ENCODE measurements at regions not wholly inside any gene's neighbourhood (a gene's known extent, or its start where the extent isn't known, plus 50 kb on each side); places are given as distances from the start of the nearest gene placed in this dataset.

DNA sequence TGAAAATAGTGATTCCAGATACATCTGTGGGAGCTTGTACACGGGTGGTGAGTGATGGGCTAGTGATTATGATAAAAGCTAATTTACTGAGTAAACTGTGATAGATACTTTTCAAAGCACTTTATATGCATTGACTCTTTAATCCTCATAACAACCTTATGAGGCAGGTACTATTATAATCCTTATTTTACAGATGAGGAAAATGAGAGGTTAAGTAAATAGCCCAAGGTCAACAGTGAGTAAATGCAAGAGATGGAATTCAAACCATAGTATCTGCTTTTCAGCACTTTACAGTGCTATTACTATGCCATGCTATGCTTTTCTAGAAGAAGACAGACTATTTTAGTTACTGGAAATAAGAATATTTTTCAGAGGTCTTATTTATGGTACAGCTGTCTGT, 320.9 kb upstream of the CITED2 start:
- Histone ChIP-seq H3K27ac (no peak overlapping the region), H3K36me3 (replicated peaks in 1 of 2) (no peaks in the 10 kb centered on the region), H3K9me3 (replicated peaks in 1 of 3) (no peaks in the 10 kb centered on the region), H3K4me3 (no peak overlapping the region), H3K27me3 (no peaks in the 10 kb centered on the region), H3K4me1 (replicated peaks in 1 of 2) (peaks cover 5 to 14% of the 10 kb centered on the region in 2 donors)
- WGBS, 4 donors, result 80 to 94% (median 89%) methylated on average over 1 of the region's 1 CpG
- no peak for DNase-seq
- intact Hi-C loops (cut with DNase I), result no loop called here
- TF ChIP-seq POLR2A (IDR thresholded peaks at IDR 0.05), result no peak

DNA sequence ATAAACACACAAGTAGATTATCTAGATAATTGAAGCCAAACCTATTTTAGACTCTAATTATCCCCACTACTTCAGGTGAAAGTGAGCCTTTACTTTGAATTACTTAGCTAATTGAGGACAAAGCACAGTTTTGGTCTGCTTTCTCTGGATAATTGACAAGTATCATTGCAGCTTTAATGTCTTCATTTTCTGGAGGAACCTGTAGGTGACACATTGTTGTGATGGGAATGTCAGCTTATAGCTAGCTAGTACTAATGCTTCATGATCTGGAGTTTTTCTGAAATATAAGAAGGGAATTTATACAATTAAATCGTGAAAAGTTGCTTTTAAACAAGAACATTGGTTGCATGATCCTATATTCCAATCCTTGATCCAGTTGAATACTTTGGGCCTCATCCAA, 319.3 kb upstream of the CITED2 start:
- Histone ChIP-seq H3K9me3 (replicated peaks in 1 of 3) (no peaks in the 10 kb centered on the region), H3K27me3 (no peaks in the 10 kb centered on the region), H3K4me3 (no peak overlapping the region), H3K4me1 (replicated peaks in 1 of 2) (peaks cover 0 to 1% of the 10 kb centered on the region in 2 donors), H3K27ac (no peak overlapping the region), H3K36me3 (replicated peaks in 1 of 2) (no peaks in the 10 kb centered on the region)
- 87 to 95% (median 91%) methylated on average over 1 of the region's 1 CpG for WGBS, 4 donors
- intact Hi-C loops (cut with DNase I), result no loop called here
- no peak for DNase-seq
- TF ChIP-seq POLR2A (IDR thresholded peaks at IDR 0.05), result no peak
- TF ChIP-seq, protein P1, sequence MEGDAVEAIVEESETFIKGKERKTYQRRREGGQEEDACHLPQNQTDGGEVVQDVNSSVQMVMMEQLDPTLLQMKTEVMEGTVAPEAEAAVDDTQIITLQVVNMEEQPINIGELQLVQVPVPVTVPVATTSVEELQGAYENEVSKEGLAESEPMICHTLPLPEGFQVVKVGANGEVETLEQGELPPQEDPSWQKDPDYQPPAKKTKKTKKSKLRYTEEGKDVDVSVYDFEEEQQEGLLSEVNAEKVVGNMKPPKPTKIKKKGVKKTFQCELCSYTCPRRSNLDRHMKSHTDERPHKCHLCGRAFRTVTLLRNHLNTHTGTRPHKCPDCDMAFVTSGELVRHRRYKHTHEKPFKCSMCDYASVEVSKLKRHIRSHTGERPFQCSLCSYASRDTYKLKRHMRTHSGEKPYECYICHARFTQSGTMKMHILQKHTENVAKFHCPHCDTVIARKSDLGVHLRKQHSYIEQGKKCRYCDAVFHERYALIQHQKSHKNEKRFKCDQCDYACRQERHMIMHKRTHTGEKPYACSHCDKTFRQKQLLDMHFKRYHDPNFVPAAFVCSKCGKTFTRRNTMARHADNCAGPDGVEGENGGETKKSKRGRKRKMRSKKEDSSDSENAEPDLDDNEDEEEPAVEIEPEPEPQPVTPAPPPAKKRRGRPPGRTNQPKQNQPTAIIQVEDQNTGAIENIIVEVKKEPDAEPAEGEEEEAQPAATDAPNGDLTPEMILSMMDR (IDR thresholded peaks at IDR 0.05), result no peak

DNA sequence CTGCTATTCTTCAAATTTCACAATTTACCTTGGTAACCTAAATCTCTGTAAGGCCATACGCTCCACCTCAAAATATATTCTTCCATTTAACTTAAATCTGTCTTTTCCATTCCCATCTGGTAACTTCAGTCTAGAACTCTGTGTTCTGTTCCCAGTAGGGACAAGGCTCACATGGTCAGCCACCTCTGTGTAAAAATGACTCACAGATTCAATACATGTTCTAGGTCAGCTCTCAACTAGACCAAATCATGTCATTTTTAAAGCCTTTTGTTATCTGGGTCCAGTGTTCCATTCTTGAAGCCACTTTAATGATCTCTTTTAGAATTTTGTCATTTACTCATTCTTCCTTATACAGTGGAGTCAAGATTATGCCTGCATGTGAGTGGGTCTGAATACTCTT, 315.6 kb upstream of the CITED2 start:
- no peak for TF ChIP-seq POLR2A (IDR thresholded peaks at IDR 0.05)
- TF ChIP-seq, protein P1 (IDR thresholded peaks at IDR 0.05), result no peak
- Histone ChIP-seq H3K36me3 (replicated peaks in 1 of 2) (no peaks in the 10 kb centered on the region), H3K27me3 (no peaks in the 10 kb centered on the region), H3K4me3 (no peak overlapping the region), H3K9me3 (replicated peaks in 1 of 3) (no peaks in the 10 kb centered on the region), H3K4me1 (replicated peaks in 1 of 2) (peaks cover 5 to 9% of the 10 kb centered on the region in 2 donors), H3K27ac (no peak overlapping the region)
- no peak for DNase-seq
- 93 to 100% (median 96%) methylated on average over 1 of the region's 1 CpG for WGBS, 4 donors
- intact Hi-C loops (cut with DNase I), result no loop called here

DNA sequence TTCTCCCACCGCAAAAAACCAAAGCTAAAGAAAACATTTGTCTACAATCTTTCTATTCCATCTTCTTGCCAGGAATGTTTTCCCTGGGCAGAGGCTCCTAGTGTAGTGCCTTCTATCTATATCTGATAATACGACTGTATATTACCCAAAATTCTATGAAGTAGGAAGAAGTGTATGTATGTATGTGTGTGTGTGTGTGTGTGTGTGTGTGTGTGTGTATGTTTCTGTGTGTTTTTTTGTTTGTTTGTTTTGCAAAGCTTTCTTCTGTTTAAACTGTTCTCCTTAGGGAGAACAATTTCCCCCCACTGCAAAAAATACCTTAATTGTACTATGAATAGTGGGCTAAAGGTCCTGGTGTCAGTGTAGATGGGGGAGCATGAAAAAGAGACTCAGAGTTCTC, 312.6 kb upstream of the CITED2 start:
- Histone ChIP-seq H3K4me1 (replicated peaks in 1 of 2) (peaks cover 5 to 9% of the 10 kb centered on the region in 2 donors), H3K27ac (no peak overlapping the region), H3K9me3 (replicated peaks in 1 of 3) (no peaks in the 10 kb centered on the region), H3K4me3 (no peak overlapping the region), H3K36me3 (replicated peaks in 1 of 2) (no peaks in the 10 kb centered on the region), H3K27me3 (no peaks in the 10 kb centered on the region)
- DNase-seq, result no peak
- TF ChIP-seq, protein P1 (IDR thresholded peaks at IDR 0.05), result no peak
- no peak for TF ChIP-seq POLR2A (IDR thresholded peaks at IDR 0.05)
- intact Hi-C loops (cut with DNase I), result no loop called here
- WGBS, 4 donors, result 69 to 83% (median 80%) methylated on average over 2 of the region's 2 CpGs

DNA sequence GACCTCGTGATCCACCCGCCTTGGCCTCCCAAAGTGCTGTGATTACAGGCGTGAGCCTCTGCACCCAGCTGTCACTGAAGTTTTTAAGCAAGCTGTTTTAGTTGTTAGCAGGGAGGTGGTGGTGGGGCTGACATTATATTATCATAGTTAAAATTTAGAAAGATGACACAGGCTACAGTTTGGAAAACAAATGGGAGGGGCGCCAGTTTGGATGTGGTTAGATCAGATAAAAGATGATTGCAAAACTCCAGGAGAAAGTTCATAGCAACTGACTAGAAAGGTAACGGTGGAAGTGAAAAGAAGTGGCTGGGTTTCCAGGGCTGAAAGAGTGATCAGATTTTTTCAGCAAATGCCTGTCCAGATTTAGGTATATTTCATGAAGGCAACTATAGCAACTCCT, 311.9 kb upstream of the CITED2 start:
- intact Hi-C loops (cut with DNase I), result no loop called here
- no peaks in the 10 kb centered on the region for H3K27me3 ChIP-seq
- TF ChIP-seq, protein P1 (IDR thresholded peaks at IDR 0.05), result no peak
- TF ChIP-seq POLR2A (IDR thresholded peaks at IDR 0.05), result no peak
- H3K4me1 ChIP-seq (replicated peaks in 1 of 2), result peaks cover 5 to 9% of the 10 kb centered on the region in 2 donors
- H3K4me3 ChIP-seq, result no peak overlapping the region
- peak overlapping the region in 1 of 5 donors; percentile 25 for H3K27ac ChIP-seq
- H3K9me3 ChIP-seq (replicated peaks in 1 of 3), result no peaks in the 10 kb centered on the region
- no peaks in the 10 kb centered on the region for H3K36me3 ChIP-seq (replicated peaks in 1 of 2)
- peak; percentile 51 to 87 (median 80) for DNase-seq
- WGBS, 4 donors, result 64 to 66% (median 66%) methylated on average over 5 of the region's 5 CpGs
